ENCODE measurements at regions not wholly inside any gene's neighbourhood (a gene's known extent, or its start where the extent isn't known, plus 50 kb on each side); places are given as distances from the start of the nearest gene placed in this dataset.

- Histone ChIP-seq H3K27ac (no peak overlapping the region), H3K36me3 (no peaks in the 10 kb centered on the region), H3K27me3 (no peaks in the 10 kb centered on the region), H3K4me1 (no peaks in the 10 kb centered on the region), H3K4me3 (no peak overlapping the region), H3K9me3 (no peaks in the 10 kb centered on the region)
- intact Hi-C loops (cut with DNase I): no loop called here
- ATAC-seq: no peak
- TF ChIP-seq CTCF (IDR thresholded peaks at IDR 0.05) (no peak), POLR2A (IDR thresholded peaks at IDR 0.05) (no peak)
- WGBS (ENCODE audit: insufficient coverage, low coverage, low lambda C conversion rate, missing lambda C conversion rate): 59% methylated on average over 9 of the region's 10 CpGs
- no peak for DNase-seq
Measured at GRCh38 chr7:153005750-153006435, 246.3 kb downstream of the ACTR3B start.

GRCh38 chr7:153006452-153006851, 246.9 kb downstream of the ACTR3B start:
- DNase-seq: no peak
- no peak for ATAC-seq
- Histone ChIP-seq H3K4me3 (no peak overlapping the region), H3K27ac (no peak overlapping the region), H3K36me3 (no peaks in the 10 kb centered on the region), H3K9me3 (no peaks in the 10 kb centered on the region), H3K4me1 (no peaks in the 10 kb centered on the region), H3K27me3 (no peaks in the 10 kb centered on the region)
- TF ChIP-seq CTCF (IDR thresholded peaks at IDR 0.05) (no peak), POLR2A (IDR thresholded peaks at IDR 0.05) (no peak)
- 79% methylated on average over 2 of the region's 2 CpGs for WGBS (ENCODE audit: insufficient coverage, low coverage, low lambda C conversion rate, missing lambda C conversion rate)
- intact Hi-C loops (cut with DNase I): no loop called here

- H3K4me1 ChIP-seq: no peaks in the 10 kb centered on the region
- intact Hi-C loops (cut with DNase I): no loop called here
- no peaks in the 10 kb centered on the region for H3K9me3 ChIP-seq
- TF ChIP-seq POLR2A (IDR thresholded peaks at IDR 0.05) (no peak), CTCF (IDR thresholded peaks at IDR 0.05) (no peak)
- DNase-seq (no peak), ATAC-seq (no peak)
- no peak overlapping the region for H3K4me3 ChIP-seq
- H3K27me3 ChIP-seq: no peaks in the 10 kb centered on the region
- WGBS (ENCODE audit: insufficient coverage, low coverage, low lambda C conversion rate, missing lambda C conversion rate): 82% methylated on average over 3 of the region's 8 CpGs
- H3K27ac ChIP-seq: no peak overlapping the region
- H3K36me3 ChIP-seq: no peaks in the 10 kb centered on the region
Measured at GRCh38 chr7:153006911-153007310, 247.4 kb downstream of the ACTR3B start.

- Histone ChIP-seq H3K27ac (no peak overlapping the region), H3K4me1 (no peaks in the 10 kb centered on the region), H3K36me3 (no peaks in the 10 kb centered on the region), H3K4me3 (no peak overlapping the region), H3K27me3 (no peaks in the 10 kb centered on the region), H3K9me3 (no peaks in the 10 kb centered on the region)
- intact Hi-C loops (cut with DNase I): no loop called here
- no peak for TF ChIP-seq CTCF (IDR thresholded peaks at IDR 0.05)
- no peak for TF ChIP-seq POLR2A (IDR thresholded peaks at IDR 0.05)
- no peak for ATAC-seq
- WGBS (ENCODE audit: insufficient coverage, low coverage, low lambda C conversion rate, missing lambda C conversion rate): 38% methylated on average over 1 of the region's 10 CpGs
- no peak for DNase-seq
Measured at GRCh38 chr7:153010416-153010815, 250.9 kb downstream of the ACTR3B start.

GRCh38 chr7:153012203-153012602, 252.7 kb downstream of the ACTR3B start:
- intact Hi-C loops (cut with DNase I): no loop called here
- Histone ChIP-seq H3K4me3 (no peak overlapping the region), H3K27ac (no peak overlapping the region), H3K36me3 (no peaks in the 10 kb centered on the region), H3K4me1 (no peaks in the 10 kb centered on the region), H3K27me3 (no peaks in the 10 kb centered on the region), H3K9me3 (no peaks in the 10 kb centered on the region)
- WGBS (ENCODE audit: insufficient coverage, low coverage, low lambda C conversion rate, missing lambda C conversion rate): 56% methylated on average over 3 of the region's 4 CpGs
- ATAC-seq (no peak), DNase-seq (no peak)
- no peak for TF ChIP-seq CTCF (IDR thresholded peaks at IDR 0.05)
- TF ChIP-seq POLR2A (IDR thresholded peaks at IDR 0.05): no peak
